GM12865 (cell line): ENCODE measurements at regions not wholly inside any gene's neighbourhood (a gene's known extent, or its start where the extent isn't known, plus 50 kb on each side); places are given as distances from the start of the nearest gene placed in this dataset.

Experiments used
- DNase-seq: peaks from one replicate; pipeline ENCODE4 v3.0.0; 2010; ENCODE audit warnings: low read depth
- H3K4me3 ChIP-seq: 2 replicates; pipeline ENCODE4 v1.5.1; 2011; ENCODE audit warnings: mild to moderate bottlenecking, low read depth, low read length, control low read depth
- TF ChIP-seq, protein P1 (sequence below): IDR thresholded peaks from 2 replicates; pipeline ENCODE4 v1.5.1; 2011; ENCODE audit warnings: low read length, control low read depth, low read depth, inconsistent platforms; ENCODE audit not compliant: insufficient read depth; ENCODE audit errors: missing control alignments

DNA sequence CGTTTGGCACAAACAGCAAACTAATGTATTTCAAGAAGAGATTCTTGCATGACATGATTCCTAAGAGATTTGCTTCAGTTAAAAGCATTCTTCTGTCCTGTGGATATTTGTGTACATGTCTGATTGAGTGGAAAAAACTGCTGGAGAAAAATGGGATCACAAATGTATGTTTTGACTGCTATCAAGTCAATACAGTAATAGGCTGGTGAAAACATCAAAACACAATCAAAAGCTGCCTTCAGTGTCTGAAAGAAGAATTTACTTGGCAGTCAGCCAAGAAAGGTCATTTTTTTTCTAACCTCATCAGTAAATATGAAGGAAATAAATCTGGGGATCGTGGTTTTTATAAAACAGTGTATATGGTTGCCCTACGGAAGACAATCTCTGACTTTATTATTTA, 1214.8 kb downstream of the NSUN3 start:
- TF ChIP-seq, protein P1, sequence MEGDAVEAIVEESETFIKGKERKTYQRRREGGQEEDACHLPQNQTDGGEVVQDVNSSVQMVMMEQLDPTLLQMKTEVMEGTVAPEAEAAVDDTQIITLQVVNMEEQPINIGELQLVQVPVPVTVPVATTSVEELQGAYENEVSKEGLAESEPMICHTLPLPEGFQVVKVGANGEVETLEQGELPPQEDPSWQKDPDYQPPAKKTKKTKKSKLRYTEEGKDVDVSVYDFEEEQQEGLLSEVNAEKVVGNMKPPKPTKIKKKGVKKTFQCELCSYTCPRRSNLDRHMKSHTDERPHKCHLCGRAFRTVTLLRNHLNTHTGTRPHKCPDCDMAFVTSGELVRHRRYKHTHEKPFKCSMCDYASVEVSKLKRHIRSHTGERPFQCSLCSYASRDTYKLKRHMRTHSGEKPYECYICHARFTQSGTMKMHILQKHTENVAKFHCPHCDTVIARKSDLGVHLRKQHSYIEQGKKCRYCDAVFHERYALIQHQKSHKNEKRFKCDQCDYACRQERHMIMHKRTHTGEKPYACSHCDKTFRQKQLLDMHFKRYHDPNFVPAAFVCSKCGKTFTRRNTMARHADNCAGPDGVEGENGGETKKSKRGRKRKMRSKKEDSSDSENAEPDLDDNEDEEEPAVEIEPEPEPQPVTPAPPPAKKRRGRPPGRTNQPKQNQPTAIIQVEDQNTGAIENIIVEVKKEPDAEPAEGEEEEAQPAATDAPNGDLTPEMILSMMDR = no peak
- no peak overlapping the region for H3K4me3 ChIP-seq
- DNase-seq = no peak

DNA sequence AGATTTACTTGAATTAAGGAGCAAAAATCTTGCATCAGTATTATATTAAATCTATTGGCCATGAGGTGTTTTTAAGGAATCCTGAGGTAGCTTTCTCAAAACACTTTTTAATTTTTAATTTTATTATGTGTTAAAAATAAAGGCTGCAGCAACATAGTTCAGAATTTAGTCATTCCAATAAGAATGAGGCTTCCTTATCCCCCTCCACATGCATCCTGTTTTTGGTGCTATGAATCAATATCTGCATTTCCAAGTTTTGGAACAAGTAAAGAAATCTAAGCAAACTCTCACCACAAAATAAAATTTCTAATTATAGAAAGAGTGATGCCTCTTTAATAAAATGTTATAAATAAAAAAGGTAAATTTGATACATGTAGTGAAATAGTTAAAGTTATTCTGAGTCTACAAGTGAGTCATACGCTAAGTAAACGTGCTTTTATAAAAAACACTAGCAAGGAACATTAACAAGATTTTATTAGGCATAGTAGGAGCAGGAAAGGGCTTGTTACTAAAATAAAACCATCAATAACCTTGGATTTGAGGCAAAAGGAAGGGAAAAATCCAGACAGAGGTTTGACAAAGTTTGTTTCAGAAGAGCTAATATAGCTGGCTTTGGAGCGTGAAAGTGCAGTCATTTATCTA, 1218.0 kb downstream of the NSUN3 start:
- no peak for DNase-seq
- H3K4me3 ChIP-seq = no peak overlapping the region
- TF ChIP-seq, protein P1 = no peak

- TF ChIP-seq, protein P1 = no peak
- no peak overlapping the region for H3K4me3 ChIP-seq
- no peak for DNase-seq
Observed at GRCh38 chr3:95289295-95289694, 1226.4 kb downstream of the NSUN3 start.

GRCh38 chr3:95297581-95297980, 1234.7 kb downstream of the NSUN3 start:
- DNase-seq = no peak
- H3K4me3 ChIP-seq = no peak overlapping the region
- TF ChIP-seq, protein P1 = no peak

GRCh38 chr3:95302044-95302443, 1239.2 kb downstream of the NSUN3 start:
- H3K4me3 ChIP-seq = no peak overlapping the region
- TF ChIP-seq, protein P1 = no peak
- no peak for DNase-seq

DNA sequence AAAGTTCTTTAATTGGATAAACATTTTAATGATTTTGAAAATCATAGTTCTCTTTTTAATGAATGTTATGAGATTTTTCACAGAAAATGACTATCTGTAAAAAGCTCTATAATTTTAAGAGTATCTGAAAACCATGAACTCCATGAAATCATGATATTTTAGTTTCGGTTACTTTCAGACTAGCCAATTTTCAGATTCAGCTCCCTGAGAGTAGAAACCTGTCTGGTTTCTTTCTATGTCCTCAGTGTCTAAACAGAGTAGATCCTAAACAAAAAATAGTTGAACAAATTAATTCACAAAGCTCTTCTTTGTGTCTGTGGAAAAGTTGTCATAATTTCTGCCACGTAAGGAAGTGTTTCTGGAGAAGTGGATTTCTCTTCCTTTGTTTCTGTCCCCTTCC, 1247.7 kb downstream of the NSUN3 start:
- no peak for DNase-seq
- TF ChIP-seq, protein P1 = no peak

GRCh38 chr3:95311272-95311671, 1248.4 kb downstream of the NSUN3 start:
- DNase-seq = no peak
- TF ChIP-seq, protein P1 = no peak
- no peak overlapping the region for H3K4me3 ChIP-seq

More for the DNA sequence above, 1247.7 kb downstream of the NSUN3 start:
- no peak overlapping the region for H3K4me3 ChIP-seq
